ENCODE measurements at regions not wholly inside any gene's neighbourhood (a gene's known extent, or its start where the extent isn't known, plus 50 kb on each side); places are given as distances from the start of the nearest gene placed in this dataset.
"Not testable (repeated sequence)": the region's sequence is repeated elsewhere in the genome, so short reads cannot be mapped to it uniquely, and the experiment has no call there.

DNA sequence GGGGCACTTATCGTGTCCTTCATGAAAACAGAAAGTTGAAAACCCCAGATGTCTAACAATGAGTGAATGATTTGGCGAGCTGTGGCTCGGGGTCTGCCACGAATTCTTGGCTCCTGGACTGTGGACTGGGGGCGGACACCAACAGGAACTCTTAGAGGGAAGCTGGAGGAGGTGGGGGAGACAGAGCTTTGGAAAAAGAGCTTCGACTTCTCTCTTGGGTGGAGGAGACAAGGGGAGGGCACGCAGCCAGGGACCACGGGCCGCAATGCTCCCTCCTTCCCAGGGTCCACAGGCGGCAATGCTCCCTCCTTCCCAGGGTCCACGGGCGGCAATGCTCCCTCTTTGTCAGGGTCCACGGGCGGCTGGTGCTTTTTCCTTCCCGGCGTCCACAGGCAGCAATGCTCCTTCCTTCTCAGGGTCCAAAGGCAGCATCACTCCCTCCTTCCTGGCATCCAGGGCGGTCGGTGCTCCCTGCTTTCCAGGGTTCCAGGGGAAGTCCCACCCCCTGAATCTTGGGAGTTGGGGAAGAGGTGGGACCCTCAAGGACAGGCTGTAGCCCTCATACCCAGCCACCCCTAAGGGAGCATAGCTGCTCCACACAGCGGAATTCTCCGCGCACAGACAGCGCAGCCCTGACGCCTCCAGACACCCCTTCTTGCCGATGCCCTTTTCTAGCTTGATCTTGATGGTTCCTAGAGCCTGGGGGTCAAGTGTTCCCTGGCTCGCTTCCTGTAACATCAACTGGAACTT is 149.0 kb downstream of the LAT start:
- DNase-seq (ENCODE audit: low read depth, low spot score), result not testable (repeated sequence)

DNA sequence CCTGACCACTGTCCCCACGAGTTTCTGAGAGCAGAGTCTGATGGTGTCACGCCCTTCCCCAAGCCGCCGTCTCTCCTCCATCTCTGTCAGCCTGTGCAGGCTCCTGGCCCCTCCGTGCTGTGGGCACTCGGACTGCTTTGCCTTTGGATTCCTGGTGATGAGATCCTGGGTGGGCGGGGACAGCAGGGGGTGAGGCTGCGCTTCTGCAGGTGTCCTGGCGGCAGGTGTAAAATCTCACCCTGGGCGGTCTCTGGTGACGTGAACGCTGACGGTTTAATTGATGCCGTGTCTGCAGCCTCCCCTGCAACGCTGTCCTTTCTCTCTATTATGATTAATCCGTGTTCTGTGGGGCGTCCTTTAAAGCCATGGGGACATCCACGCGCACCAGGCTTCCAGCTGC is 148.0 kb downstream of the LAT start:
- DNase-seq (ENCODE audit: low read depth, low spot score), result not testable (repeated sequence)

DNA sequence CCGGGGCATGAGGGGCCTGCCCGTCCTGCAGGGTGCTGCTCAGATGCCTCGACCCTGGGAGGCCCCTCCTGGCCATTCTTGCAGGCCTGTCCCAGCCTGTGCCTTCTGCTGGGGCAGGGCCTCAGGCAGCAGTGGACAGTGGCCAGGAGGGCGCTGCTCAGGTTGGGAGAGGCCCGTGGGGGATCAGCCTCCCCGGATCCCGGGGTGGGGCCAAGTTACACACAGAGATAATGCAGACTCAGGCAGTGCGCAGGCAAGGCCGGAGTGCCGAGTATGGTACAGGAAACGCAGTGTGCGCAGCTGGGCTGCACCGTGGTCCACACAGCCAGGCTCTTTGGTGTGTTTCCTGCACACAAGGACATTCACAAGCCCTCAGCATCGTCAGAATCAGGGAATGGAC is 147.6 kb downstream of the LAT start:
- not testable (repeated sequence) for DNase-seq (ENCODE audit: low read depth, low spot score)

DNA sequence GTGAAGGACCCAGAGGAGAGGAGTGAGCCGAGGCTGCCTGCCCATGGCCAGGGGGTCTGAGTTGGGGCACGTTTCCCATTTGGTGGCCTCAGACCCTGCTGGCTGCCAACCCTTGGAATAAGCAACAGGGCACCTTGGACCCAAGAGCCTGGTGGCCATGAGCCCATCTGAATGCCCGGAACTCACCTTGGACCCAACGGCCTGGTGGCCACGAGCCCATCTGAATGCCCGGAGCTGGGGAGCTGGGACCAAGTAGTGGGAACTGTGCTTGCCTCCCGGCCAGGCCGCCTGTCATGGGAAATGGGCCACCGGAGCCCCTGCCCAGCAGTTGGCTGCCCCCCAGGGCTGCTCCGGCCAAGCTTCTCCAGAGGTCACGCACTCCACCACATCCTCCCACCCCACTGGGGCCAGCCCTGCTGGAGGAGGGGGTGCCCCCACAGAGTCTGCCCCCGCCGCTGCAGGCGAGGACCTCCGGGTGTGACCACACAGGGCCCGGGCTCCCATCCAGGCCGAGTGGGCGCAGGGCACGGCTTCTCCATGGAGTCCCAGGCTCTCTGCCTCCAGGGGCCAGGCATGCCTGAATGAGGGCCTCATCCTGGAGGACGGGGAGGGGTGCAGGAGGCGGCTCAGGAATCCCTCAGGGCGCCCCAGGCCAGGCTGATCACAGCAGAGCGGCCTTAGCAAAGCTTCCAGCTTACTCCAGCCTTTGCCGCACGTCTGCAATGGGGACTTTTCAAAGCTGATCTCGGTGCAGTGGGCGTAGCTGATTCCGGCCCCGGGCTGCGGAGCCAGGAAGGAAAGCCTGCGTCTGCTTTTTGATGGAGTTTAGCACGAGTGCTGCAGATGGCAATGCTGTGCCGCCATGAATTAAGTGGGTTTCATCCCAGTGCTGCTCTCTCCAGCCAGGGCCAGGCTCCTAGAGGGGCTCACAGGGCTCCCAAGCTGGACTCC is 146.3 kb downstream of the LAT start:
- not testable (repeated sequence) for DNase-seq (ENCODE audit: low read depth, low spot score)

DNA sequence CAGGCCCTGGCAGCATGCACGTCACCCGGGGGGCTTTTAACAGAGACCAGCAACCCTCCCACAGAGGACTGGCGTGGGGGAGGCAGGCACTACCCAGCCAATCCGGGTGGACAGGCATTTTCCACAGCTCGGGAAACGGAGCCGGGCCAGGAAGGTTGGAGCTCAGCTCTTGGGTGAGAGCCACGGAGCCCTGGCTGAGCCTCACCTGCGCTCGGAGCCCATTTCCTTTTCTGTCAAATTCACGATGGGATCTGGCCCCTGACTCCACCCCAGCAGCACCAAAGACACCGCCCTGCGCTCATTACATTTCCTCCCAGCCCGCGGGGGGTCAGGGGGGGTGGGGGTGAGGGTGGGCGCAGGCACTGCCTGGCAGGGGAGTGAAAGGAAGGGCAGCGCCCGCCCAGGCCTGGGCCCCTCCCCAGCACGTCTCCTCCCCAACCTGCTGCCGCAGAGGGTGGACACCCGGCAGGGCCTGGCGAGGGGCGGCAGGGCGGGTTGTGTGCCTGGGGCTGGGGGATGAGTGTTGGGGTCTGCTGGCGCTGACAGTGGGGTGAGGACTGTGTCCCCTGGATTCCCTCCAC is 145.4 kb downstream of the LAT start:
- not testable (repeated sequence) for DNase-seq (ENCODE audit: low read depth, low spot score)

DNA sequence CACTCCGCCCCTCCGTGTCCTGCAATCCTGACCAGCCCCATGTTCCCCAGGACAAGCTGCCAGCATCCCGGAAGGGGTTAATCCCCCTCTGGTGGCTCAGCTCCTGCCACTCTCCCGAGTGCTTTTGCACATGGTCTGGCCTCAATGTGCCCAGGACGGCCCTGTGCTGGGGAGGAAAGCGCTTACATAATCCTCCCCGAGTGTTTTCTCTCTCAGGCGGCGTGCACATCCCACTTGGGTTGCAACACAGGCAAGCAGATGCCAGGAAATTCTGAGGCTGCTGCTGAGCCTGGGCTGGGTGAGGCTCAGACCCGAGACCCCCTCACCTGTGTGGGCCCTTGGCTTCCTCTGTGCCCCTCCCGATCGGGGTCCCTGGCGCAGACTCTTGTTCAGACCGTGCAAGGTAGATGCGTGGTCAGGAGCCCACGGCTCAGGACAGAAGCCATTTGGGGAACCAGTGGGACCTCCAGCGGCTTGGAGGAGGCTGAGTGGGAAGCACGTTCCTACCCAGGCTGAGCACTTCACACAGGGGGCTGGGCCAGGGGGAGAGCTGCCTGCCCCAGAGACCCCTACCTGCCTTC is 144.7 kb downstream of the LAT start:
- not testable (repeated sequence) for DNase-seq (ENCODE audit: low read depth, low spot score)

DNA sequence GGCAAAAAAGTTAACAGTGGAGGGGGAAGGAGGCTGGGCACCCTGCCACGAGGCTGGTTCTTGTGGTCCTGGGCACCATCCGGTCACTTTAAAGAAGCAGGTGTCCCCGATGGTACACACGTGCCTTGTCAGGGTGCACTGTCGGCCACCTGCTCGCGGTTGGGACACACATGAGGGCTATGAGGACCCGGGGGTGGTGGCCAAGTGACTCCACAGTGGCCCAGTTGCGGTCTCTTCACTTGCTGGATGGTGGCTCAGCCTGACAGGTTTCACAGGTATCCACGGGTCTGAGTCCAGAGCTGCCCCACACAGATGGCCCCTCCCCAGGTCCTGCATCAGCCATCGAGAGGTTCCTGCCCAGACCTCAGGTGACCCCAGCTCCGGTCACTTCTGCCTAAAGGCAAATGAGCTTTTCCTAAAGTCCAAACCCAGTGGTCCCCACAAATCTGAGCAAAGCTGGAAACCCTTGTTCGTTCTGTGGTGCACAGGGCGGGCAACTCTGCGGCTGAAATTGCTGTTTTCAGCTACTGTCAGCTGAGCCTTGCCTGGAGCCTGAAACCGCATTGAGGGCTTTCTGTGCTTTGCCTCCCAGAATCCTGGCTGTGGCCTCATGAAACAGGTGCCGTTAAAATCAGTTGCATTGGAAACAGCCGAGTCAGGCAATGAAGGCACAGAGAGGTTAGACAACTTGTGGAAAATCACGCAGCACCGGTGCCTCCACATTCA is 144.0 kb downstream of the LAT start:
- not testable (repeated sequence) for DNase-seq (ENCODE audit: low read depth, low spot score)

DNA sequence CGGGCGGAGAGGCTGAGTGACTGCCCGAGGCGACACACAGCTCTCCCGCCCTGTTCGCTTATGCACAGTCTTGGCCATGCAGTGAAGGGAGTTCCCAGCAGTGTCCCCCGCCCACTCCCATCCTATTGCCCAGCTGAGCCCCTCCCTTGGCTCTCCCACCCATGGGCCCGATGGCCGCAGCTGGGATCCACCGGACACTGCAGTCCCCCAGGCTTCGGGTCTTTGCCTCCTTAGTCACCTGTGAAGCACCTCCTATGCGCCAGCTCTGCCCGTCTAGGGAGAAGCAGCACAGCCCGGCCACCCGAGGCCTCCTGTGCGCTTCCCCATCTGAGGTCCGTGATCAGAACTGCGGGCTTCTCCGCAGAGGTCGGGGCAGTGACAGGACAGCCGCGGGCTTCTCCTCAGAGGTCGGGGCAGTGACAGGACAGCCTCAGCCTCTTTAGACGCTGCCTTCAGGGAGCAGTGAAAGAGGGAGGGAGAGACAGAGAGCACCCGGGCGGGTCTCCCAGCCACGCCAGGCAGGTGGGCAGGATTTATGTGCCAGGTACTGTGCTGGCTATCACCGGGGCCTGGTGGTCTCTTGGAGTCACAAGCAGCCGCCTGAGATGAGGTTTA is 143.1 kb downstream of the LAT start:
- not testable (repeated sequence) for DNase-seq (ENCODE audit: low read depth, low spot score)

DNA sequence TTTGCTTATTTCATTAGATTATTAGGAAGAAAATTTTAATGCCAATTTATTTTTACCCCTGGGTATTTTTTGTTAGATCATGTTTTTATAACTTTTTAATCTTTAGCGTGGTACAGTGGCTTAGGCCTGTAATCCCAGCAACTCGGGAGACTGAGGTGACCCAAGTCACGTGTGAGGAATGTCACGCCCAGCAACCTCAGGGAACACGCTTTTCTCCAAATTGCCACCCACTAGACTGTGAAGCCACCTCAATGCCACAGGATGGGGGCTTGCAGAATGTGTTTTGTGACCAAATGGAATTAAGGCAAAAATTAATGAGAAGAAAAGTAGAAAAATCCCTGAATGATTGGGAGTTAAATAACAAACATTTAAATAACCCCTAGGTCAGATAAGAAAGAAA is 141.8 kb downstream of the LAT start:
- no peak for DNase-seq (ENCODE audit: low read depth, low spot score)

DNA sequence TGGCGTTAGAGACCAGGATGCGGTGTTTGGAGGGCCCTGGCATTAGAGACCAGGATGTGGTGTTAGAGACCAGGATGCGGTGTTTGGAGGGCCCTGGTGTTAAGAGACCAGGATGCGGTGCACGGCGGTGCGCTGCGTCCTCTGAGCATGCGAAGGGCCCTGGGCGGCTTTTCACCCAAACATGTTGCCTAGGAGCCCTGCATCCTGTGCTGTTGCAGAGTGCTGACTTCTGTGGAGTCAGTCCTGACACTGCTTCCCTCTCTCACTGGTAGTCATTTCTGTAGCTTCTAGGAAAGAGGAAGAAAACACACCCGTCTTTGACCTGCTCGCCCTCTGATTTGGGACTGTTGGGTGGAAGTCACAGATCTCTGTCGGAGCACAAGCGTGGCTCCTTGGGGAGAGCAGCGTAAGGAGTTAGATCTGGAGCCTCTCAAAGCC is 141.2 kb downstream of the LAT start:
- no peak for DNase-seq (ENCODE audit: low read depth, low spot score)

DNA sequence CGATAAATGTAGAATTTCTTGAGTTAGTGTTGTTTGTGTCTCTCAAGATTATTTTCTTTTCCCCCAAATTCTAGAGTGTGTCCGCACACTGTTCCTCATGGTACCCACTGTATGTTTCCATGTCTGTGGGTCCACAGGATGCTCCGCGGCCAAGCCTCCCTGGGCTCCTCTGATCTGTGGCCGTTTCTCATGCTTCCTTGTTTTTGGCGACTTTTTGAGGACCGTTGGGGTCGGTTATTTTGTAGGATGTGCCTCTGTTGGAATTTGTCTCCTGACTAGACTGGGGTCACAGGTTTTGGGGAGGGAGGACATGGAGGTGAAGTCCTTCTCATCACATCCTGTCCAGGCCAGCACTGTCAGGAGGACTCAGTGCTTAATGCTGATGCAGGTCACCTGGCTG is 140.0 kb downstream of the LAT start:
- DNase-seq (ENCODE audit: low read depth, low spot score), result no peak

DNA sequence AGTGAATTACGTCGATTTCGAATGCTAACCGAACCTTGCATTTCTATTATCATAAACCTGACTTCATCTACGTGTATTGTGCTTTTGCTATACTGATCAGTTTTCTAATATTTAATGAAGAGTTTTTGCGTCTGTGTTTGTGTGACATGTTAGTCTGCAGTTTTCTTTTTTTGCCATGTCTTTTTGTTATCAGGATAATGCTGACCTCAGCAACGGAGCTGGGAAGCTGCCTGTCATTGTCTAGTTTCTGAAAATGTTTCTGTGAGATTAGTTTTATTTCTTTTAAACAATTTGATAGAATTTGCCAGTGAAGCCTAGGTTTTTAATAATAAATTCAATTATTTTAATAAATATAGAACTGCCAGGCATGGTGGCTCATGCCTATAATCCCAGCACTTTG is 139.3 kb downstream of the LAT start:
- DNase-seq (ENCODE audit: low read depth, low spot score), result not testable (repeated sequence)

DNA sequence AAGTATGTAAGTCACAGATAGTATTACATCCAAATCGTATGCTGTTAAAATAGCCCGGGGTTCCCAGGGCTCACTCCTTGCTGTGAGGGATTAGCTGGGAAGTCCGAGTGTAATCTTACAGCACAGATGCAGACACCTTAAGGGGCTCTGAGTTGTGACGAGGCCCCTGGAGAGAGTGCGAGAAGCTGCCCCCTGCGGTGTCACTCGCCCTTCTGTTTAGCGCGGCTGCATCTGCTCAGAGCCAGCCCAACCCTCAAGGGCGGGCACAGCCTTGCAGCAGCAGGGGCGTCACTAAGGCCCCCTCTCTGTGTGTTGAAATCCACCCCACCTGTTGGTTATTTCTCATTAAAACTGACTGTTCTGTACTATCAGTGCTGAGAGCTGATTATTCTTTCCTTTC is 135.8 kb downstream of the LAT start:
- not testable (repeated sequence) for DNase-seq (ENCODE audit: low read depth, low spot score)

DNA sequence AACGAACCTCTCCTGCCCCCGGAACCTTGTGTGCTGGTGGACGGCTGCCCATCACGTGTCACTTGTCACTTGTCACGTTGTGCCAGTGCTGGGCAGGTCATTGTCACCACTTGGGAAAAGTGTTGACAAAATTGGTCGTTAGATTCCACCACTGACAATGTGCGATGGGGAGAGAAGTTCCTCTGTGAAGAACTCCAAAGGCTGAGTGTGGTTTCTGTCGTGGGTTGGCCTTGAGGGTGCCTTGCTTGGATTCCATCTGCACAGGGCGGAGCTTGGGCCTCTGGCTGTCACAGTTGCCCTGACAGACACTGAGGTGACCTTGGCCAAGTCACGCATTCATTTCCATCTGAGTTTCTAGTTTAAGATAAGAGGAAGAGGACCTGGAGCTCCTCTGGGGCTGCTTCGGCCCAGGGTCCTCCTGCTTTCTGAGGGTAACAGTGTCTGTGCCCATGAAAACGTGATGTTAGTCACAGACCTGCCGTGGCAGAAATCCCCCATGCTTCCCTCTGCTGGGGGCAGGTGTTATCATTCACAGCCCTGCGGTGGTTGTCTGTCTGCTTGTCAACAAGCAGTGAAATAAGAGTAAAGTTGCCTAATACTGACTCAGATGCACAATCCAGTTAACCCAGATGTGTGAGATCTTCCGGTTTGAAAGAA is 133.6 kb downstream of the LAT start:
- DNase-seq (ENCODE audit: low read depth, low spot score), result not testable (repeated sequence)

DNA sequence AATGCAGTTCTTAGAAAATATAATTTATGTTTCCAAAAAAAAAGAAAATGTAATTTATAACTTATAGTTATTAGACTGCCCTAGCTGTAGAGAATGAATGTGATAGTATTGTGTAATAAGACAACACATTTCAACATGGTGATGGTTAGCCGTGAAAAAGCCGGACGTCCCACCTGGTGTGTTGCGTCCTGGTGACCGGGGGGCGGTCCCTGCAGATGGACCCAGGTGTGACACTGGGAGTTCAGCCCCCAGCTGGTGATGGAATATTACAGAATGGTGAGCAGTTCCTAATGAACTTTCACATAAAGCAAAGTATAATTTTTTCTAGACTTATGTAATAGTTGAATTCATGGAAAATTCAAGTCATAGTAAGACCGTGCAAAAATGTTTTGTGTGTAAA is 132.8 kb downstream of the LAT start:
- no peak for DNase-seq (ENCODE audit: low read depth, low spot score)

DNA sequence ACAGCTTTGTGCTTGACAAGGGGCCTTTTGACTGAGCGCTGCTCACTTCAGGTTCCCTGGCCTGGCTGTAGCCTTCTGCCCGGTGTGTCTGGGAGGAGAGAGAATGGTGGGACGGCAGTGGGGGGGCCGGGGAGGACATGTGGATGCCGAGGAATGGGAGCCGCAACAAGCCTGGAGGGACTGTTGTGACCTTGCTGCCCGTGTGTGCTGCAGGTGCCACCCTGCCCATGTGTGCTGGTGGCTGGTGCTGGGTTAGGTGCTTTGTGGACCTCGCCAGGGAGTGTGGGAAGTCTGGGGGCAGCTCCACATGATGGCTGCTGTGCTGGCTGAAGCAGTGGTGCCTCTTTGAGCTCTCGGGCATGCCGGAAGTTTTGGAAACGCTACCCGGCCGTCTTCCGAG is 132.1 kb downstream of the LAT start:
- no peak for DNase-seq (ENCODE audit: low read depth, low spot score)

DNA sequence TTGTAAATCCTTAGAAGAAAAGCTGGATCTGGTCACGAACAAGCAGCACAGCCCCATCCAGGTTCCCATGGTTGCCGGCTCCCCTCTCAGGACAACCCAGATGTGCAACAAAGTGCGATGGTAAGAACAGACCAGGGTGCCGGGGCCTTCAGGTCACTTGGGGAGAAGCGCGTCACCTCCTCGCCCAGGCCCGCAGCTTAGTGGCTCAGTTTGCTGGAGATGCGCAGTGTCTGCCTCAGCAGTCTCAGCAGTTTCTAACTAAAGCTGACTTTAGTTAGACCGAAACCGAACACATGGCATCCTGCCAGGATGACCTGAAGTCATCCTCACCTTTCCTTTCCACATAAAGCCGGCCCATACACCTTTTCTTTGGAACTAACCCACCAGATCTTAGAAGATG is 131.4 kb downstream of the LAT start:
- DNase-seq (ENCODE audit: low read depth, low spot score), result not testable (repeated sequence)

DNA sequence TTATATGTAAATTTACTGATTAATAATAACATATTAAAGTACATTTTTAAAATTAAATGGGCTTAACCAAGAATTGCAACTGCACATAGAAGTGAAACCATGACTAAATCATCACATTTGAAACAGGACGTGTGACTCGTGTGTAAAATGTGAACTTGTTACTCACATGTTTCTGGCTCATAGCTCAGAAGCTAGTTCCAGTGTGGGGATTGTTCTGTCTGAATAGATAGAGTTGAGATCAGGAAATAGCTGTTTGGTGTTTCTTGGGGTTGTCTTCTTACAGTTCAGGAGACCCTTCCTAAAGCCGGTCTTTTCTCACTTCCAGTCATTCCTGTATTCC is 130.9 kb downstream of the LAT start:
- DNase-seq (ENCODE audit: low read depth, low spot score), result not testable (repeated sequence)

DNA sequence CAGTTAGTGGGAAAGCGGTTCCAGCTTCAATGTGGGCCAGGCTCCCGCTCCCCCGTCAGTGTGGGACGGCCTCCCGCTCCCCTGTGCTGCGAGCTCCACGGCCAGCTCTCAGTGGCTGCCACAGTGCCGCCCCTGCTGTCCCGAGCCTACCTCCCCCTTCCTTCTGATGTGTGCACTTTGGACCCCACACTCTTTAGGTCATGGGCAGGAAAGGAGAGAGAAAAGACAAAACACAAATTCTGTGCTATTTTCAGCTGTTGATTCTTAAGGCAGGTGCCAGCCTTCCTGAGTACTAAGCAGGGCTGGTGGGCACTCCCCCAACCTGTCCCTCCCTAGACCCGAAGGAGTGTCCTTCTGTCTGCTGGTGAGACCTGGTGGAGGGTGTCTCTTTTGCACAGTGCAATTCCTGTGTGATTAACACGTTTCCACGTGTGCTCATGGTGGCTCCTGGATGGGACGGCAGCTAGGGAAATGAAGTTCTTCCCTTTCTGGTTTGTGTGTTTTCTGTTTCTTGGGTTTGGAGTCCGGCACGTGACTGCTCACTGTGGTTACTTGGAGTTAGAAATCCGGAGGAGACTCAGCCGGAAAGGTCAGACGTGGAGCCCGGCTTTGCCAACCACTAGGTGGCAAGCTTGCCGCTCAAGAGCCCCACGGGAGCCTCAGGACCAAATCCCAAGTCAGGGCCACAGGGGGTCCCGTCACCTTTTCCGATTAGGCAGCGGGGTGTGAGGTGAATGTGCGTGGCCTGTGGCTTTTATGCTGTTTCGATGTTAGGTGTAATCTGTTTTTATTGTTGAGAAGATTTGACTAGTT is 130.3 kb downstream of the LAT start:
- DNase-seq (ENCODE audit: low read depth, low spot score), result peak; percentile 54

DNA sequence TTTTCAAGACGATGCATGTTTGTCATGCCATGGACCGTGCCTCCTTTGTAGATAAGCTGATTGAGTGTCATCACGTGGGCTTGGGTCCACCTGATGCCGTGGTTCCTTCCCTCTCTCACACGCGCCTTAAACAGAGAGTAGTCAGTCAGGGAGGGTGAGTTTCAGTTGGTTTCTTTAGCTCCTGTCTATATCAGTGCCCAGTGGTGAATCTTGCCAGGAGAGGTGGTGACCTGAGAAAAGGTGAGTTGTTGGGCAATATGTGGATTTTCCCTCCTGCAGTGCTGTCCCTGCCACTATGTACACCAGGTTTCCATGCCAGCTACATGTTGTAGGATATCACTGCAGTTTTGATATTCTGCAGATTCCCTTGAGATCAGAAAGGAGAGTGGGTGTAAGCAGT is 129.7 kb downstream of the LAT start:
- no peak for DNase-seq (ENCODE audit: low read depth, low spot score)
